ENCODE measurements at regions not wholly inside any gene's neighbourhood (a gene's known extent, or its start where the extent isn't known, plus 50 kb on each side); places are given as distances from the start of the nearest gene placed in this dataset.

- TF ChIP-seq REST (IDR thresholded peaks at IDR 0.05; ENCODE audit: unreplicated experiment) (no peak), CTCF (conservative IDR thresholded peaks at IDR 0.05; ENCODE audit: low read depth in 2 of 2) (no peak), EZH2 (IDR thresholded peaks at IDR 0.05; ENCODE audit: low read depth, unreplicated experiment) (no peak), POLR2AphosphoS5 (IDR thresholded peaks at IDR 0.05; ENCODE audit: low read depth) (no peak), CREB1 (CRISPR knock-in tag; IDR thresholded peaks at IDR 0.05; ENCODE audit: low read depth) (no peak), EZH2phosphoT487 (IDR thresholded peaks at IDR 0.05; ENCODE audit: unreplicated experiment) (no peak), ZNF462 (CRISPR knock-in tag; IDR thresholded peaks at IDR 0.05) (no peak), JUNB (IDR thresholded peaks at IDR 0.05; ENCODE audit: unreplicated experiment) (no peak), ETS1 (IDR thresholded peaks at IDR 0.05) (no peak), NANOG (IDR thresholded peaks at IDR 0.05; ENCODE audit: borderline replicate concordance) (no peak), ZNF114 (CRISPR knock-in tag; IDR thresholded peaks at IDR 0.05) (no peak), ZNF331 (CRISPR knock-in tag; IDR thresholded peaks at IDR 0.05; ENCODE audit: low read depth) (no peak)
These were observed 89.1 kb upstream of the MTNR1B start for GRCh38 chr11:92880381-92880780.

Data from GM23338 (cell line).